ENCODE measurements at regions not wholly inside any gene's neighbourhood (a gene's known extent, or its start where the extent isn't known, plus 50 kb on each side); places are given as distances from the start of the nearest gene placed in this dataset.
"Not testable (repeated sequence)": the region's sequence is repeated elsewhere in the genome, so short reads cannot be mapped to it uniquely, and the experiment has no call there.

DNA sequence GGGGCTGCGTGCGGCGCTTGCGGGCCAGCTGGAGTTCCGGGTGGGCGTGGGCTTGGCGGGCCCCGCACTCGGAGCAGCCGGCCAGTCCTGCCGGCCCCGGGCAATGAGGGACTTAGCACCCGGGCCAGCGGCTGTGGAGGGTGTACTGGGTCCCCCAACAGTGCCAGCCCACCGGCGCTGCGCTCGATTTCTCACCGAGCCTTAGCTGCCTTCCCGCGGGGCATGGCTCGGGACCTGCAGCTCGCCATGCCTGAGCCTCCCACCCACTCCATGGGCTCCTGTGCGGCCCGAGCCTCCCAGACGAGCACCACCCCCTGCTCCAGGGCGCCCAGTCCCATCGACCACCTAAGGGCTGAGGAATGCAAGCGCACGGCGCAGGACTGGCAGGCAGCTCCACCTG lies 83.8 kb downstream of the VIP start:
- TF ChIP-seq CTCF, POLR2A (IDR thresholded peaks at IDR 0.05): not testable (repeated sequence)
